SU-DHL-6 (cell line): ENCODE measurements at regions not wholly inside any gene's neighbourhood (a gene's known extent, or its start where the extent isn't known, plus 50 kb on each side); places are given as distances from the start of the nearest gene placed in this dataset.

Experiments
- H2AFZ ChIP-seq: fragments of 200-600 bp; sonication (generic); 2 replicates; pipeline ENCODE4 v1.6.1; 2014; ENCODE audit warnings: low read depth, mild to moderate bottlenecking, moderate library complexity, mixed read lengths, antibody characterized with exemption, low read length; ENCODE audit not compliant: severe bottlenecking
- H3F3A ChIP-seq: fragments of 200-600 bp; shearing (Covaris generic); 2 replicates; pipeline ENCODE4 v1.6.0; 2016; ENCODE audit warnings: antibody characterized with exemption, mild to moderate bottlenecking; ENCODE audit not compliant: insufficient read depth
- H3K27ac ChIP-seq: fragments of 200-600 bp; sonication (generic); 2 replicates; pipeline ENCODE4 v1.5.1; 2016; ENCODE audit warnings: low read depth, mild to moderate bottlenecking, low read length, moderate library complexity, mixed read lengths
- H3K27me3 ChIP-seq: fragments of 200-600 bp; sonication (generic), shearing (Covaris generic); 2 replicates; pipeline ENCODE4 v1.6.0; 2014; ENCODE audit warnings: mild to moderate bottlenecking, low read length
- H3K36me3 ChIP-seq: fragments of 200-600 bp; sonication (generic); 2 replicates; pipeline ENCODE4 v1.6.1; 2014; ENCODE audit warnings: mild to moderate bottlenecking, low read length, mixed read lengths
- H3K4me2 ChIP-seq: fragments of 300-600, 200-600 bp; shearing (Covaris generic), sonication (generic); 2 replicates; pipeline ENCODE4 v1.6.0; 2014; ENCODE audit warnings: low read length, low read depth, mild to moderate bottlenecking; ENCODE audit not compliant: poor library complexity, severe bottlenecking
- H3K4me3 ChIP-seq: fragments of 200-600 bp; sonication (generic); 2 replicates; pipeline ENCODE4 v1.5.1; 2014; ENCODE audit warnings: antibody characterized with exemption, low read length, mild to moderate bottlenecking, mixed read lengths; ENCODE audit not compliant: insufficient read depth, poor library complexity, severe bottlenecking
- H3K79me2 ChIP-seq: fragments of 200-600 bp; sonication (generic); 2 replicates; pipeline ENCODE4 v1.6.1; 2014; ENCODE audit warnings: mild to moderate bottlenecking, low read length, moderate library complexity; ENCODE audit not compliant: insufficient read depth
- H3K9ac ChIP-seq: fragments of 200-600 bp; sonication (generic); 2 replicates; pipeline ENCODE4 v1.7.0; 2014; ENCODE audit warnings: mild to moderate bottlenecking, low read length
- H3K9me2 ChIP-seq: fragments of 200-600 bp; sonication (generic); replicated peaks from 2 replicates; pipeline ENCODE4 v1.6.1; 2014; ENCODE audit warnings: low read length; ENCODE audit not compliant: insufficient read depth
- H3K9me3 ChIP-seq: fragments of 200-600 bp; sonication (generic); 2 replicates; pipeline ENCODE4 v1.6.1; 2014; ENCODE audit warnings: low read length, mixed read lengths; ENCODE audit not compliant: insufficient read depth
- H4K20me1 ChIP-seq: fragments of 200-600 bp; sonication (generic); 2 replicates; pipeline ENCODE4 v1.6.1; 2014; ENCODE audit warnings: low read depth, mild to moderate bottlenecking, antibody characterized with exemption, low read length, moderate library complexity, mixed read lengths
- EZH2phosphoT487 ChIP-seq: fragments of 200-600 bp; sonication (generic), shearing (Covaris generic); conservative IDR thresholded peaks from 2 replicates; pipeline ENCODE4 v1.6.1; 2018; ENCODE audit warnings: mild to moderate bottlenecking, antibody characterized with exemption, low read length, moderate library complexity, mixed read lengths
- TF ChIP-seq, protein P1 (sequence below): fragments of 200-600 bp; sonication (generic); IDR thresholded peaks from one replicate; pipeline ENCODE4 v1.5.1; 2017; ENCODE audit warnings: antibody characterized with exemption, mild to moderate bottlenecking, low read length, moderate library complexity; ENCODE audit not compliant: insufficient read depth, poor library complexity, severe bottlenecking

DNA sequence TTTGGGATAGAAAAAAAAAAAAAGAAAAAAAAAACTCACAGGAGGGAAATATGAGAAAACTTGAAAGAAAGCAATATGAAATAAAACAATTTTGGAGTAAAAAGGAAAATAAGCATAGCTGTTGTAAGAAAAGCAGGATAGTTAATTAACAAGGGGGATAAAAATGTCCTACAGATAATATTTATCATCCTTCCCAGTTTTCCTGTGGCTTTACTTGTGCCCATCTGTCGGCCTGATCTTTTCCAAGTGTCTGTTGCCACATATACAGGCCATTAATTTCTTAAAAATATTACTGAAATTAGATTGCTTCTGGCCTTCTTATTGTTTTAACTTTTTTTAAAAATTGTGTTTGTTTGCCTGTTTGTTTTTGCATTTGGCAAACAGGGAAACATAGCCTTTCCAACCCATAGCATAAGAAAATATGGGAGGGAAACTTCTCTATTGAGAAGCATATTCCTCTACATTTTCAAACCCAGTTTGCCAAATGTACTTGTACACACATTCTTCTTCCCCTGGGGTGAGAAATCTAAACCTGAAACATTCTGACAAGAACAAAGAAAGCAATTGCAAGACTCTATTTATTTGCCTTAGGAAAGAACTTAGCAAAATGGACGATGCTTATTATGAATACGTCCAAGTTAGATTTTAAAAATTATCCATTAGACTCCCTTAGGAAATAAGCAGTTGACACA lies 272.3 kb downstream of the CDH20 start:
- Histone ChIP-seq H3K27me3 (no peaks in the 10 kb centered on the region), H2AFZ (no peak overlapping the region), H3K9me3 (no peaks in the 10 kb centered on the region), H4K20me1 (no peaks in the 10 kb centered on the region), H3K4me2 (no peak overlapping the region), H3K27ac (no peak overlapping the region), H3K4me3 (no peak overlapping the region), H3F3A (no peaks in the 10 kb centered on the region), H3K9me2 (no peaks in the 10 kb centered on the region), H3K79me2 (no peaks in the 10 kb centered on the region), H3K9ac (no peak overlapping the region), H3K36me3 (no peaks in the 10 kb centered on the region)
- TF ChIP-seq, protein P1, sequence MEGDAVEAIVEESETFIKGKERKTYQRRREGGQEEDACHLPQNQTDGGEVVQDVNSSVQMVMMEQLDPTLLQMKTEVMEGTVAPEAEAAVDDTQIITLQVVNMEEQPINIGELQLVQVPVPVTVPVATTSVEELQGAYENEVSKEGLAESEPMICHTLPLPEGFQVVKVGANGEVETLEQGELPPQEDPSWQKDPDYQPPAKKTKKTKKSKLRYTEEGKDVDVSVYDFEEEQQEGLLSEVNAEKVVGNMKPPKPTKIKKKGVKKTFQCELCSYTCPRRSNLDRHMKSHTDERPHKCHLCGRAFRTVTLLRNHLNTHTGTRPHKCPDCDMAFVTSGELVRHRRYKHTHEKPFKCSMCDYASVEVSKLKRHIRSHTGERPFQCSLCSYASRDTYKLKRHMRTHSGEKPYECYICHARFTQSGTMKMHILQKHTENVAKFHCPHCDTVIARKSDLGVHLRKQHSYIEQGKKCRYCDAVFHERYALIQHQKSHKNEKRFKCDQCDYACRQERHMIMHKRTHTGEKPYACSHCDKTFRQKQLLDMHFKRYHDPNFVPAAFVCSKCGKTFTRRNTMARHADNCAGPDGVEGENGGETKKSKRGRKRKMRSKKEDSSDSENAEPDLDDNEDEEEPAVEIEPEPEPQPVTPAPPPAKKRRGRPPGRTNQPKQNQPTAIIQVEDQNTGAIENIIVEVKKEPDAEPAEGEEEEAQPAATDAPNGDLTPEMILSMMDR = no peak
- TF ChIP-seq EZH2phosphoT487 = no peak
